ENCODE measurements at regions not wholly inside any gene's neighbourhood (a gene's known extent, or its start where the extent isn't known, plus 50 kb on each side); places are given as distances from the start of the nearest gene placed in this dataset.
"Not testable (repeated sequence)": the region's sequence is repeated elsewhere in the genome, so short reads cannot be mapped to it uniquely, and the experiment has no call there.

DNA sequence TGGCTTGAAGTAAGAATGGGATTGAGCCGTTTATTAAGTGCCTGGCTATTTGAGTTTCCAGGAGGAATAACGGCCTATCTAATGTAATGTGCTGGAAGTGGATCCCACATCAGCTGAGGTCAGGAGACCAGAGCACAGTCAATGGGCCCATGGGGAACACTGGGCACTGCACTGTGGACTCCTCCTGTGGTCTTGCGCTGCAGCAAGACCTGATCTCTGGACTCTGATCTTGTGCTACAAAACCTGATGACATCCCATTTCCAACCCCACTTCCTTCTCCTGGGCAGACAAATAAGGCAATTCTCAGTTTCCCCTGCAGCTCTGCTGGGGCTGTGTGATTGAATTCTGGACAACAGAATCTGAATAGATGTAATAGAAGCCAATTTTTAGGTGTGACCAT, 151.7 kb upstream of the ADCY2 start:
- DNase-seq, result no peak

GRCh38 chr5:7245121-7245651, 150.8 kb upstream of the ADCY2 start:
- no peak for DNase-seq

DNA sequence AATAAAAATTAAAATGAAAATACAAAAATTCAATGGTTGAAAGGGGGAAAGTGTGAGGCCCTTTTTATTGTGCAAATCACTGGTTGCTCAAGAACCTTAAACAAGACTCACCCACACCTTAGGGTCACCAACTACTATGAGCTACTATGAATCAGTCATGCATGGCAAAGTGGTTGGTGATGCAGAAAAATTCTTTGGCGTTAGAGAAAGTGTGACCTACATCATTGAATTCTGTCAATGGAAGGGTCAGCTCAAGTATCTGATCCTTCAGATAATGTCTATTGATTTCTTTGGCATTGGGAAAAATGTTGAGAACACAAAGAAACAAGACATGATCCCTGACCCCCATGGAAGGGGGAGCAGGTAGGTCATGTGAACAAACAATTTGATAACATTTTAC, 149.7 kb upstream of the ADCY2 start:
- no peak for DNase-seq

GRCh38 chr5:7250004-7250403, 145.9 kb upstream of the ADCY2 start:
- DNase-seq, result no peak

DNA sequence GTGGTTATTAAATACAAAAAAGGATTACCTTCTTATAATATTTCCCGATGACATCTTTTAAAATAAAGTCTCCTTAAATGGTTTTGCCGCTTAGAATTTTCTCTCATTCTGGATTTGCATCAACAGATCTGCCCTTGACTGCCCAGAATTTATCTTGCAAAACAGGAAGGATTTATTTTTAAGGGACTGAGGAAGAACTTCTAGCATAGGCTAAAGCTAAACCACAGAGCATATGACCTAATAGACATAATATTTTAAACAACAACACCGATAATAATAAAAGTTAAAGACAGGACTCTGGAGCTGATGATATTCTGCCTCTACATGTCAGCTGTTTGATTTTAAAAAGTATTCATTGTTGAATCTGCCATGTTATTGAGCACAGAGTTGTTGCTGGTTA, 145.3 kb upstream of the ADCY2 start:
- DNase-seq, result no peak

GRCh38 chr5:7251132-7251531, 144.8 kb upstream of the ADCY2 start:
- DNase-seq, result no peak

GRCh38 chr5:7261049-7261448, 134.9 kb upstream of the ADCY2 start:
- no peak for DNase-seq

DNA sequence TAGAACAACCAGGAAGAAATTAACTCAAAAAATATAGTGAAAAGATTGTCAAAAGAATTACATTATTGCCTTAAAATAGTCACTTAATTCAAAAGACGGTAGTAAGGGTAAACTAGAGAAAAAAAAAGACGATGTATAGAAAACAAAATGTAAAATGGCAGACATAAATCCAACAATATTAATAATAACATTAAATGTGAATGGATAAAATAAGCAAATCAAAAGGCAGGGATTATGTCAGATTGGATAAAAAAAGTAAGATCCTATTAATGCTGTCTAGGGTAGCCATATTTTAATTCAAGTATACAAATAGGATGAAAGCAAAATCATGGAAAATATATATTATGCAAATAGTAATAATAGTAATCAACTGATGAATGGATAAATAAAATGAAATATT, 134.0 kb upstream of the ADCY2 start:
- no peak for DNase-seq

DNA sequence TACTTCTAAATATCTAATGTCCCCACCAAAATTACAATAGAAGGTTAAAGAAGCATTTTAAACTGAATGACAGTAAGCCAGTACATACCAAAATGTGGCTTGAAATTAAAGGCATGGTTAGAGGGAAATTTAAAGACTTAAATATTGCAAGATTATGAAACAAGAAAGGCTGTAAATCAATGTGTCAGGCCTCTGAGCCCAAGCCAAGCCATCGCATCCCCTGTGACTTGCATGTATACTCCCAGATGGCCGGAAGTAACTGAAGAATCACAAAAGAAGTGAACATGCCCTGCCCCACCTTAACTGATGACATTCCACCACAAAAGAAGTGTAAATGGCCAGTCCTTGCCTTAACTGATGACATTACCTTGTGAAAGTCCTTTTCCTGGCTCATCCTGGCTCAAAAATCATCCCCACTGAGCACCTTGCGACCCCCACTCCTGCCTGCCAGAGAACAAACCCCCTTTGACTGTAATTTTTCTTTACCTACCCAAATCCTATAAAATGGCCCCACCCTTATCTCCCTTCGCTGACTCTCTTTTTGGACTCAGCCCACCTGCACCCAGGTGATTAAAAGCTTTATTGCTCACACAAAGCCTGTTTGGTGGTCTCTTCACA, 132.4 kb upstream of the ADCY2 start:
- not testable (repeated sequence) for DNase-seq

DNA sequence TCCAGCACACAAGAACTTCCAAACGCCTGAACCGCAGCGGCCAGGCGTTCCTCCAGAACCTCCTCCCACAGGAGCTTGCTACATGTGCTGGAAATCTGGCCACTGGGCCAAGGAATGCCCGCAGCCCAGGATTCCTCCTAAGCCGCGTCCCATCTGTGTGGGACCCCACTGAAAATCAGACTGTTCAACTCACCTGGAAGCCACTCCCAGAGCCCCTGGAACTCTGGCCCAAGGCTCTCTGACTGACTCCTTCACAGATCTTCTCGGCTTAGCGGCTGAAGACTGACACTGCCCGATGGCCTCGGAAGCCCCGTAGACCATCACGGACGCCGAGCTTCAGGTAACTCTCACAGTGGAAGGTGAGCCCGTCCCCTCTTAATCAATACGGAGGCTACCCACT, 130.2 kb upstream of the ADCY2 start:
- not testable (repeated sequence) for DNase-seq

DNA sequence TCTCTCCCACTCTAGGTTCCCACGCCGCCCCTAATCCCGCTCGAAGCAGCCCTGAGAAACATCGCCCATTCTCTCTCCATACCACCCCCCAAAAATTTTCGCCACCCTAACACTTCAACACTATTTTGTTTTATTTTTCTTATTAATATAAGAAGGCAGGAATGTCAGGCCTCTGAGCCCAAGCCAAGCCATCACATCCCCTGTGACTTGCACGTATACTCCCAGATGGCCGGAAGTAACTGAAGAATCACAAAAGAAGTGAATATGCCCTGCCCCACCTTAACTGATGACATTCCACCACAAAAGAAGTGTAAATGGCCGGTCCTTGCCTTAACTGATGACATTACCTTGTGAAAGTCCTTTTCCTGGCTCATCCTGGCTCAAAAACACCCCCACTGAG, 127.2 kb upstream of the ADCY2 start:
- DNase-seq, result not testable (repeated sequence)

DNA sequence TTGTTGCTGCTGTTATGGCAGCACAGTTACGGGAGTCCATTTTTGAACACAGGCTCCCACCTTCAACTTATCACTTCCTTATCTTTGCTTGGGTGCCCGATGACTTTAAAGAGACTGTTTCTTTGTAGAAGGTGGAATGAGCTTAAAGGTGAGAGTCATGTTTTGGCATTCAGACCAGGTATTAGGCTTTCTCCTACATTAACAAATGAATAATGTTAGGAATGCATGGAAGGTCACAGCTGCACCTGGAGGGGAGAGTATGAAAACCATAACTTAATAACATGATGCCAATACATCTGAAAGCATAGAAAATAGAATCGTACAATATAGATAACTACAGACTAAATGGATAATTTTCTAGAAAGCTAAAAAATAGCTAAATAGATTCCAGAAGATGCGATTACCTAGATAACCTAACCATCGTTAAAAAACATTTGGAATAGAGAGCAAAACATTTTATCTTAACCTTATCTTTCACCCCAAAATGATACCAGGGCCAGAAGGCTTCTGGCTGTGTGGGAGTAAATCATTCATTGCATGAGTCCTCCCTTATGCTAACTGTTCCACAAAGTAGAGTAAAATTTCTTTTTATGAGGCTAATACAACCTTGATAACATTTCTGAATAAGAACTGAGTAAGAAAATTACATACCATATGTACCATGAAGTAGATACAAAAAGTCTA, 126.2 kb upstream of the ADCY2 start:
- no peak for DNase-seq

DNA sequence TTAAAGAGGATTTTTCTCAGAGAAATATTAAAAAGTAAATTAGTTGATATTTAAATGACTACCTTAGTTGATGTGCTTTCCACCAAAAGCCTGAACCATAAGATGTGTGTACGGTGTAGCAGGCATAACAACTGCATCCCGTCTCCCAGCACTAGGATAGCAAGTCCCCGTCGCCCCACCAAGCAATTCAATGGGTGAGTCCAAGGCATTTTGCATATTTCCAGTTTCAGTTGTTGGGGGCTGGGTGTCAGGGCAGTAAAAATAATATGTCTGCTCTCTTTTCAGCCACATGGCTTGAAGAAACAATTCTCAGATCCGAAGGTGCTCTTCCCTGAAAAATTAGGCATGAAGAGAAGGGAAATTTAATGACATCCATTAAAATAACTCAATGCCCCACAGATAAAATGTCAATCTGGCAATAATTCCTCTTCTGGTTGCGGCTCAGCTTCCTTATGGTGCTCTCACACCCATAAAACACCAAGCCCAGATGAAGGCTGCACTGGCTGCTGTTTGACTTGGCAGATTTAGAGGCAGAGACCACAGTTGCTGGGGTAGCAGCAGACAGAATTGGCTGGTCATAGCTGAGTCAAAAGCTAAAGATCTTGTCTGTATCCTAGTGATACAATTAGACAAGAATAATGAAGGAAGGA, 124.4 kb upstream of the ADCY2 start:
- no peak for DNase-seq

- no peak for DNase-seq
Observed at GRCh38 chr5:7272408-7272965, 123.5 kb upstream of the ADCY2 start.

- no peak for DNase-seq
Observed at GRCh38 chr5:7274203-7274602, 121.7 kb upstream of the ADCY2 start.

GRCh38 chr5:7289634-7290033, 106.3 kb upstream of the ADCY2 start:
- DNase-seq, result not testable (repeated sequence)

DNA sequence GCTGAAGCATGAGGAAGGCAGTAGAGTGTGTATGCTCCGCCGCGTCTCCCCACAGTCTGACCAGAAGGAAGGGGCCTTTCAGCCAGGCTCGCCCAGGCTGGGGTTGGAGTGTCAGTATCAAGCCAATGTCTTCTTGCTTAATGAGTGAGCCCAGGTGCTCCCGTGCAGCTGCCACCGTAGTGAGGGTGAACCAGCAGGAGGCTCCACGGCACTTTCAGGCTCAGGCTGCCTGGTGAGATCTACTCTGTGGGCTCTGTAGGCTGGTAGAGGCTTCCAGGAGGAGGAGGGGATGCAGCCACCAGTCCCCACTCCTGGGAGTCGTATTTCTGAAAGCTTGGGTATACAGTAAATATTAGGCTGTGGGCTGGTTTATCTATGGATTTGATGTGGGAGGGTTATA, 98.1 kb upstream of the ADCY2 start:
- not testable (repeated sequence) for DNase-seq

DNA sequence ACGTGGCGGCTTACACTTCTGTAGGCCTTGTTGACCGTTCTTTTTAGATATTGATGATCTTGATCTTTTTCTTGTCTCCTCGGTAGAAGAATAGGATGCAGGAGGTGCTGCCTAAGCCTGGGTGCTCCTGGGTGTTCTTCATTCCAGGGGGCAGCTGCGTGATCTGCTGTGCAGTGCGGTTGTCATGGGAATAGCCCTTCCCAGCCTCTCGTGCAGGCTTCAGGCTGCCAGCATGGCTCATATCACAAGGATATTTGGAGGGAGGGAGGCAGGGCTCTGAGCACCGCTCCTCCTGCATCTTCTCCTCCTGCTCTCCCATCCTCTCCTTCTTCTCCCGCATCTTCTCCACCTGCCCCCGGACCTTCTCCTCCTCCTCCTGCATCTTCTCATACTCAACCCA, 96.2 kb upstream of the ADCY2 start:
- DNase-seq, result not testable (repeated sequence)

DNA sequence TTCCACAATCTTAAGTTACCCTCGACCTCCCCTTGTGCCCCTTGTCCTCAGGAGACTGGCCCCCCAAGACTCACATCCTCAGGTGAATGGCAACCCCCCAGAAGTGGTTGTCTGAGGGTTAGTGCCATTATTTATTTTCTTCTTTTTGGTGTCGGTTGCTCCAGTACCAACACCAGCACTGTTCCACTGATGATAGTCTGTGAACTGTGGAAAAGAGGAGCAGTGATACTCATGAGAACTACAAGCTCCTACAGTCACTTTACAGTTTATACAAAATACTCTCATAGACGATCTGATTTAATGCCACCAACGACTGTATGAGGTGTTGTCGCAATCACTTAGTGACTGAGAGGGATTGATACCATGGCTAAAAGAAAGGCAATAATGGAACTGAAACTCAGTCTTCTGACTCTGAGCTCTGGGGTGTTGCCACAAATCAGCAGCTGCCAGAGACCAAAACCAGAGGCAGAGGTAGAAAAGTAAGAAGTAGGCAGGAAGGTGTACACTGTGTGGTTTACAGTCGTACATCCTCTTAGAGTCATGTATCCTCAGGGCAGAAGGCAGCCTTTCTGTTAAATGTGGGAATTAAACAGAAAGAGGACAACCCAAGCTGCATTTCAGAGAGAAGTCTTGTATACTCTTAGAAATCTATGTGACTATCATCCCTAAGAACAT, 90.8 kb upstream of the ADCY2 start:
- not testable (repeated sequence) for DNase-seq

GRCh38 chr5:7306556-7306955, 89.4 kb upstream of the ADCY2 start:
- DNase-seq, result not testable (repeated sequence)

DNA sequence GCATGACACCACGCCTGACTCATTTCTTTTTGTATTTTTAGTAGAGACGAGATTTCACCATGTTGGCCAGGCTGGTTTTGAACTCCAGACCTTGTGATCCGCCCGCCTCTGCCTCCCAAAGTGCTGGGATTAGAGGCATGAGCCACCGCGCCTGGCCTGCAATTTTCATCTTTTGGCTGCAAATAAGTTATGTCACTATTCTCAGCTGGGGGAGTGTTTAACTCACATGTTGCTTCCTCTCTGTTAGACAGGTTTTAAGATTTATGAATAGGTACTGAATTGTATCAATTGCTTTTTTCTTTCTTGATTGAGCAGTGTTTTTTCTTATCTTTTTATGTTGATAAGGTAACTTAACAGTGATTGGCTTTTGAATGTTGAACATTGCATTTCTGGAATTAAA, 88.2 kb upstream of the ADCY2 start:
- not testable (repeated sequence) for DNase-seq

- not testable (repeated sequence) for DNase-seq
Observed at GRCh38 chr5:7309715-7310114, 86.2 kb upstream of the ADCY2 start.

GRCh38 chr5:7310656-7311055, 85.3 kb upstream of the ADCY2 start:
- not testable (repeated sequence) for DNase-seq

Measured in NCI-H2227 treated with DMSO at 0.1 percent for 48 hours (cell line).